ENCODE measurements at regions not wholly inside any gene's neighbourhood (a gene's known extent, or its start where the extent isn't known, plus 50 kb on each side); places are given as distances from the start of the nearest gene placed in this dataset.

DNA sequence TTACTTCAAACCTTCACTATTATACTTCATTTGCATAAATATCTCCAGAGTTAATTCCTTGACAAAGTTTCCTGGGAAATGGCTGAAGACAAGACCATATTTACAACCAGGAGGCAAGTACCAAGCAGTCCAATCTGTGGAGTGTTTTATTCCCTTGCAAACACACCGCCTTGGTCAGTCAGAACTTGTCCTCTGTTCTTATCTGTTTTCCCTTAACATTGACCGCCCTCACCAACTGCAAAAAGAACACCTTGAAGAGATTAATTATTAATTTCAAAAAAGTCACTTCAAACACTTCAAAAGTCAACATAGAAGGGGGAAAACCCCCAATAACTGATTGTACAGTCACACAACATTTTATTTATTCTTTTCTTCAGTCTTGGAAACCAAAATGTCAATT, 269.0 kb upstream of the RGMB start:
- H3K36me3 Mint-ChIP-seq (ENCODE audit: unreplicated experiment) = no peaks in the 10 kb centered on the region
- TF ChIP-seq, protein P1, sequence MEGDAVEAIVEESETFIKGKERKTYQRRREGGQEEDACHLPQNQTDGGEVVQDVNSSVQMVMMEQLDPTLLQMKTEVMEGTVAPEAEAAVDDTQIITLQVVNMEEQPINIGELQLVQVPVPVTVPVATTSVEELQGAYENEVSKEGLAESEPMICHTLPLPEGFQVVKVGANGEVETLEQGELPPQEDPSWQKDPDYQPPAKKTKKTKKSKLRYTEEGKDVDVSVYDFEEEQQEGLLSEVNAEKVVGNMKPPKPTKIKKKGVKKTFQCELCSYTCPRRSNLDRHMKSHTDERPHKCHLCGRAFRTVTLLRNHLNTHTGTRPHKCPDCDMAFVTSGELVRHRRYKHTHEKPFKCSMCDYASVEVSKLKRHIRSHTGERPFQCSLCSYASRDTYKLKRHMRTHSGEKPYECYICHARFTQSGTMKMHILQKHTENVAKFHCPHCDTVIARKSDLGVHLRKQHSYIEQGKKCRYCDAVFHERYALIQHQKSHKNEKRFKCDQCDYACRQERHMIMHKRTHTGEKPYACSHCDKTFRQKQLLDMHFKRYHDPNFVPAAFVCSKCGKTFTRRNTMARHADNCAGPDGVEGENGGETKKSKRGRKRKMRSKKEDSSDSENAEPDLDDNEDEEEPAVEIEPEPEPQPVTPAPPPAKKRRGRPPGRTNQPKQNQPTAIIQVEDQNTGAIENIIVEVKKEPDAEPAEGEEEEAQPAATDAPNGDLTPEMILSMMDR (IDR thresholded peaks at IDR 0.05) = no peak
- H3K9me3 Mint-ChIP-seq (ENCODE audit: unreplicated experiment) = peaks cover 3% of the 10 kb centered on the region
- DNase-seq (ENCODE audit: extremely low spot score, unreplicated experiment) = no peak
- H3K27ac Mint-ChIP-seq (ENCODE audit: unreplicated experiment) = no peak overlapping the region
- no peaks in the 10 kb centered on the region for H3K27me3 Mint-ChIP-seq (ENCODE audit: unreplicated experiment)
- H3K4me3 Mint-ChIP-seq (ENCODE audit: unreplicated experiment) = no peak overlapping the region
- H3K4me1 Mint-ChIP-seq (ENCODE audit: unreplicated experiment) = peaks cover 28% of the 10 kb centered on the region

DNA sequence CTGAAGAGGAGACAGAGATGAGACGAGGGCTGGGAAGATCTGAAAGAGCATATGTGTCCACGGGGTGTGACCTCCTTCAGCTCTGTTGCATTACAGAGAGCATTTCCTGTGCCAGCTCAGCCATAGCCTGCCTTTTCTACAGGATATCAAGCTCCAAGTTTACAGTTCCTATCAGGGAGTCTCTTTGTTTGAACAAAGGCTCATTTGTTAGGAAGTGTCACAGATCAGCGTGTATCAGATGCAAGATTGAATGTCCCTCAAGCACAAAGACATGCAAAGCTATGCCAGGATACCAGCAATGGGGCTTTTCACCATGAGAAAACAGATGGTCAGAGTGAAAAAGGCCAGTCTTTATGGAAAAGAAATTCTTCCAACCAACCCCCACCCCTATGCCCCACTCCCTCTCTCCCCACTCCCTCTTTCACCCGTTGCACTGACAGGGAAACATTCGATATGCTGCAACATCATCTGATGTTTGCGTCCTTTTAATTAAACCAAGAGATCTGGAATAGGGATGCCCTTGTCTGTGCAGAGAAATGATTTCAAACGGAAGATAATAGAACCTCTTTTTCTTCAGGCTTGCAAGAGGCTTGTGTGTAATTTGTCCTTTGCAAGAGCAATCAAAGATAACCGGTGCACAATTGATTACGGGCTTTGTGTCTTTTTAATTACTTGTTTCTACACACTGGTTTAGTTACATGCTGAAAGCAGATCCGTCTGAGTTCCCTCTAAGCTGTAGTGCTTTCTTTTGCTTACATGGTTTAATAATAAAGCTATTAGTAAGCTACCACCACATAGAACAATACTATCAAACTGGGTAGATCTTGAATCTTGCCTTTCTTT, 263.1 kb upstream of the RGMB start:
- Mint-ChIP-seq H3K9me3 (ENCODE audit: unreplicated experiment) (peaks cover 3% of the 10 kb centered on the region), H3K27ac (ENCODE audit: unreplicated experiment) (no peak overlapping the region), H3K4me3 (ENCODE audit: unreplicated experiment) (no peak overlapping the region), H3K27me3 (ENCODE audit: unreplicated experiment) (no peaks in the 10 kb centered on the region), H3K36me3 (ENCODE audit: unreplicated experiment) (no peaks in the 10 kb centered on the region), H3K4me1 (ENCODE audit: unreplicated experiment) (peaks cover 56% of the 10 kb centered on the region)
- TF ChIP-seq, protein P1 (IDR thresholded peaks at IDR 0.05) = no peak
- no peak for DNase-seq (ENCODE audit: extremely low spot score, unreplicated experiment)

DNA sequence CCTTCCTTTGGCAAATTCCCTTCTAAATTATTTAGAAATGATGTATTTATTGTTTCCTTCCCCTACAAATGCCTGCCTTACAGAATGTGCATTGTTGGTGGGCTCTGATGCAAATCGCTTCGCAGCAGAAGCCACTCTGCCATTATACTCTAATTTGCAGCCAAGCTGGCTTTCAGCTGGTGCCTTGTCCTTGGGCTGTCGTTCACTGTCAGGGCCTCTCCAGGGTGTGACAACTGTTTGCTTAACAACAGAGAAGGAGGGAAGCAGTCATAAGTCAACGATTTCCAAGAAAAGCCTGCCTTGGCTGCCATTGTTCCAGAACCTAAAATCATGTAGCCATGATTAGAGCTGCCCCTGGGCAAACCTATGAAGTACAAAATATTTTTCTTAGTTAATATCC, 260.1 kb upstream of the RGMB start:
- Mint-ChIP-seq H3K4me3 (ENCODE audit: unreplicated experiment) (no peak overlapping the region), H3K27me3 (ENCODE audit: unreplicated experiment) (no peaks in the 10 kb centered on the region), H3K4me1 (ENCODE audit: unreplicated experiment) (peaks cover 43% of the 10 kb centered on the region), H3K36me3 (ENCODE audit: unreplicated experiment) (no peaks in the 10 kb centered on the region), H3K9me3 (ENCODE audit: unreplicated experiment) (no peaks in the 10 kb centered on the region), H3K27ac (ENCODE audit: unreplicated experiment) (no peak overlapping the region)
- TF ChIP-seq, protein P1 (IDR thresholded peaks at IDR 0.05) = no peak
- DNase-seq (ENCODE audit: extremely low spot score, unreplicated experiment) = no peak

DNA sequence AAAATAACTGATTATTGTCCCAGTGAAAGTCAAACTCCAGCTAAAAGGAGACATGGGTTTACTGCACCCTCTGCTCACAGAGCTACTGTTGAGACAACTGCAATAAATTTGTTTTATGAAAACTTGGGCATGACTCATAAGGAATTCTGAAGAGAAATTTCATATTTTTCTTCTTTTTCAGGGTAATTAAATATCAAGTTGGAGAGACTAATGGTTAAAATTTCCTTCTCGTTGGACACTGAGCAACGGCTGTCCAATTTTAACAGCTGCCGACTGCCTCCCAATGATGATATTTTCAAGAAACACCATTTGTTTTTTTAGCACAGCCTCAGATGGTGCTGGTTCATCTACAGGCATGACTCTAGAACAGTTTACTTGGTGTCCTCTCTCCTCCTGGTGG, 259.2 kb upstream of the RGMB start:
- H3K27me3 Mint-ChIP-seq (ENCODE audit: unreplicated experiment) = no peaks in the 10 kb centered on the region
- peak overlapping the region; percentile 83 for H3K27ac Mint-ChIP-seq (ENCODE audit: unreplicated experiment)
- H3K9me3 Mint-ChIP-seq (ENCODE audit: unreplicated experiment) = no peaks in the 10 kb centered on the region
- DNase-seq (ENCODE audit: extremely low spot score, unreplicated experiment) = no peak
- no peak overlapping the region for H3K4me3 Mint-ChIP-seq (ENCODE audit: unreplicated experiment)
- H3K4me1 Mint-ChIP-seq (ENCODE audit: unreplicated experiment) = peaks cover 36% of the 10 kb centered on the region
- TF ChIP-seq, protein P1 (IDR thresholded peaks at IDR 0.05) = peak; percentile 28
- no peaks in the 10 kb centered on the region for H3K36me3 Mint-ChIP-seq (ENCODE audit: unreplicated experiment)

DNA sequence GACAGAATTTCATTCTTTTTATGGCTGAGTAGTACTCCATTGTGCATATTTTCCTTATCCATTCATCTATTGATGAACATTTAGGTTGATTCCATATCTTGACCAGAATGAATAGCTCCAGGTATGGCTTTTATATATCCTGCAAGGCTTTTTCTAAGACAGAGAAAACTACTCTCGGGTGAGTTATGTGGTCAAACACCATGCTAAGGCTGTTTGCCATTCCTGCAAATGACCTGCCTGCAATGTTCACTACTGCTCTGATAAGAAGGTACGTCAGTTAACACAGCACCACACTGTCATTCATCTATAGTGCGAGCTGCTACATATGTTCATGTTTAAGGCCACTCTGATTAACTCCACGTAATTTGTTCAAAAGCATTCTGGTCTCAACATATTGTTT, 256.8 kb upstream of the RGMB start:
- Mint-ChIP-seq H3K27me3 (ENCODE audit: unreplicated experiment) (no peaks in the 10 kb centered on the region), H3K4me1 (ENCODE audit: unreplicated experiment) (peaks cover 24% of the 10 kb centered on the region), H3K4me3 (ENCODE audit: unreplicated experiment) (no peak overlapping the region), H3K36me3 (ENCODE audit: unreplicated experiment) (no peaks in the 10 kb centered on the region), H3K27ac (ENCODE audit: unreplicated experiment) (no peak overlapping the region), H3K9me3 (ENCODE audit: unreplicated experiment) (no peaks in the 10 kb centered on the region)
- TF ChIP-seq, protein P1 (IDR thresholded peaks at IDR 0.05) = no peak
- DNase-seq (ENCODE audit: extremely low spot score, unreplicated experiment) = no peak

Measured in osteocyte (in vitro differentiated cells).